Smooth muscle cell (in vitro differentiated cells): ENCODE measurements at regions not wholly inside any gene's neighbourhood (a gene's known extent, or its start where the extent isn't known, plus 50 kb on each side); places are given as distances from the start of the nearest gene placed in this dataset.

Source experiments
- DNase-seq: peaks from one replicate; lab custom pipeline; 2025; ENCODE audit not compliant: unreplicated experiment; lab: John Stamatoyannopoulos, UW
- H2AFZ ChIP-seq: fragments of 200-600 bp; sonication (generic); 2 replicates; pipeline ENCODE4 v1.6.0; 2016; ENCODE audit warnings: antibody characterized with exemption, low read depth, mild to moderate bottlenecking
- H3F3A ChIP-seq: fragments of 200-600 bp; sonication (generic); 2 replicates; pipeline ENCODE4 v1.6.0; 2017; ENCODE audit warnings: antibody characterized with exemption, low read depth
- H3K27ac ChIP-seq: fragments of 200-600 bp; sonication (generic); 2 replicates; pipeline ENCODE4 v1.5.1; 2016; ENCODE audit warnings: low read depth, mild to moderate bottlenecking
- H3K27me3 ChIP-seq: fragments of 200-600 bp; sonication (generic); 2 replicates; pipeline ENCODE4 v1.6.1; 2016; ENCODE audit warnings: low read depth, mild to moderate bottlenecking
- H3K36me3 ChIP-seq: fragments of 200-600 bp; sonication (generic); 2 replicates; pipeline ENCODE4 v1.5.1; 2016; ENCODE audit warnings: low read depth
- H3K4me1 ChIP-seq: fragments of 200-600 bp; sonication (generic); 2 replicates; pipeline ENCODE4 v1.5.1; 2016; ENCODE audit warnings: low read depth
- H3K4me2 ChIP-seq: fragments of 200-600 bp; sonication (generic); 2 replicates; pipeline ENCODE4 v1.6.0; 2016; ENCODE audit warnings: mild to moderate bottlenecking
- H3K4me3 ChIP-seq: fragments of 200-600 bp; sonication (generic); 2 replicates; pipeline ENCODE4 v1.5.1; 2016; ENCODE audit warnings: mild to moderate bottlenecking
- H3K79me2 ChIP-seq: fragments of 200-600 bp; sonication (generic); 2 replicates; pipeline ENCODE4 v1.6.0; 2016; ENCODE audit warnings: low read depth, mild to moderate bottlenecking
- H3K9ac ChIP-seq: fragments of 200-600 bp; sonication (generic); 2 replicates; pipeline ENCODE4 v1.6.0; 2016; ENCODE audit warnings: low read depth
- H3K9me3 ChIP-seq: fragments of 200-600 bp; sonication (generic); replicated peaks from 2 replicates; pipeline ENCODE4 v1.5.1; 2016; ENCODE audit warnings: low read depth
- H4K20me1 ChIP-seq: fragments of 200-600 bp; sonication (generic); 2 replicates; pipeline ENCODE4 v1.6.0; 2016; ENCODE audit warnings: low read depth
- whole genome bisulfite sequencing: methylation state at CpG from one replicate; pipeline ENCODE4 v1.1.7; 2016; ENCODE audit warnings: low lambda C conversion rate; 5-methylcytosine and 5-hydroxymethylcytosine counted together
- TF ChIP-seq, protein P1 (sequence below): fragments of 200-600 bp; sonication (generic); IDR thresholded peaks from 2 replicates; pipeline ENCODE4 v1.5.1; 2017; ENCODE audit warnings: borderline replicate concordance, mild to moderate bottlenecking, antibody characterized with exemption; ENCODE audit not compliant: insufficient read depth, poor library complexity, severe bottlenecking

DNA sequence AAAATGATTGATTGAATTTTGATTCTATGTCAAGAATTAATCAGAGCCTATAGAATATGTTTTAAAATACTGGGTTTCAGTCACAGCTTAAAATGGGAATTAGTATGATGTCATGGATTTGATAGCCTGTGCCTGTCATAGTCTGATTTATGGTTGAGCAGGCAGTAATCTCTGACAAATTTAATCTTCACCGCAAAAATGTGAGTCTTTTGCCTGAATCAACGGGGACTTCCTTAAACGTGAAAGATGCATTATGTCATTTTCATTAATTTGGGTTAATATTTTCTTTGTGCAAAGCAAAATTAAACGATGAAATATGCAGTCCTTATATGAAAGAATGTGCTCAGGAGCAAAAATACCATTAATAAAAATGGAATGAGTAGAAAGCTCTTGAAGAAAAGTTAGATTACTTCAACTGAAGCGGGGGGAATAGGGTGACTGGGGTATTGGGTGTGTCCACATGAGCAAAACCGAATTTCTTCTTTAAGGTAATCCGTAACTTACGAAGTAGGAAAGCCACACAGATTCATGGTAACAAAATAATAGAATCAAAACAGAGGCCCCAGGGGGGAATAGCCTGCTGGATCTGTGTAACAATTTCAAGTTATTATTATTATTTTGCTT lies 339.6 kb upstream of the NOX3 start:
- H3K9ac ChIP-seq, result no peak overlapping the region
- H3K27ac ChIP-seq, result no peak overlapping the region
- no peak overlapping the region for H3K4me2 ChIP-seq
- no peaks in the 10 kb centered on the region for H3K36me3 ChIP-seq
- H4K20me1 ChIP-seq, result no peaks in the 10 kb centered on the region
- no peak overlapping the region for H3K4me3 ChIP-seq
- WGBS, result 89% methylated on average over 8 of the region's 8 CpGs
- no peaks in the 10 kb centered on the region for H3K4me1 ChIP-seq
- no peak overlapping the region for H2AFZ ChIP-seq
- H3K9me3 ChIP-seq, result no peaks in the 10 kb centered on the region
- TF ChIP-seq, protein P1, sequence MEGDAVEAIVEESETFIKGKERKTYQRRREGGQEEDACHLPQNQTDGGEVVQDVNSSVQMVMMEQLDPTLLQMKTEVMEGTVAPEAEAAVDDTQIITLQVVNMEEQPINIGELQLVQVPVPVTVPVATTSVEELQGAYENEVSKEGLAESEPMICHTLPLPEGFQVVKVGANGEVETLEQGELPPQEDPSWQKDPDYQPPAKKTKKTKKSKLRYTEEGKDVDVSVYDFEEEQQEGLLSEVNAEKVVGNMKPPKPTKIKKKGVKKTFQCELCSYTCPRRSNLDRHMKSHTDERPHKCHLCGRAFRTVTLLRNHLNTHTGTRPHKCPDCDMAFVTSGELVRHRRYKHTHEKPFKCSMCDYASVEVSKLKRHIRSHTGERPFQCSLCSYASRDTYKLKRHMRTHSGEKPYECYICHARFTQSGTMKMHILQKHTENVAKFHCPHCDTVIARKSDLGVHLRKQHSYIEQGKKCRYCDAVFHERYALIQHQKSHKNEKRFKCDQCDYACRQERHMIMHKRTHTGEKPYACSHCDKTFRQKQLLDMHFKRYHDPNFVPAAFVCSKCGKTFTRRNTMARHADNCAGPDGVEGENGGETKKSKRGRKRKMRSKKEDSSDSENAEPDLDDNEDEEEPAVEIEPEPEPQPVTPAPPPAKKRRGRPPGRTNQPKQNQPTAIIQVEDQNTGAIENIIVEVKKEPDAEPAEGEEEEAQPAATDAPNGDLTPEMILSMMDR, result no peak
- H3K79me2 ChIP-seq, result no peaks in the 10 kb centered on the region
- DNase-seq, result no peak
- no peaks in the 10 kb centered on the region for H3K27me3 ChIP-seq
- H3F3A ChIP-seq, result no peaks in the 10 kb centered on the region

DNA sequence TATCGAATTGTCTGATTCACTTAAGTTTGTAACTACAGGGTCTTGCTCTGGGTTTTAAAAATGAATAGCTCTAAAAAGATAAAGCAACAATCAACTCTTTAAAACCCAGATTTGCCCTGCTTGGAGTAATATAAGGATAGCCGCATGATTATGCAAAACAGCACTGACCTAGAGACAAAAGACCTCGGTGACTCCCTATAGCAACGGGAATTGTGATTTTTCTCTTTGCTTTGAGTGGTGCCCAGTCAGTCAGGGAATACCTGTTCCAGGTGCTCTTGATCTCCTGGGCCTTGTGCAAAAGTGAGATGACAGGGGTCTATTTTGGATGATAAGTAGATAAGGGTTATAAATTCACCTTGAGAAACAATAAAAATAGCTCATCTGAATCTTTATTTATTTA lies 336.3 kb upstream of the NOX3 start:
- no peaks in the 10 kb centered on the region for H3K79me2 ChIP-seq
- no peaks in the 10 kb centered on the region for H3K36me3 ChIP-seq
- H2AFZ ChIP-seq, result no peak overlapping the region
- no peaks in the 10 kb centered on the region for H3K27me3 ChIP-seq
- no peaks in the 10 kb centered on the region for H3K4me1 ChIP-seq
- no peaks in the 10 kb centered on the region for H3K9me3 ChIP-seq
- no peak overlapping the region for H3K4me2 ChIP-seq
- no peak overlapping the region for H3K9ac ChIP-seq
- no peaks in the 10 kb centered on the region for H4K20me1 ChIP-seq
- H3F3A ChIP-seq, result no peaks in the 10 kb centered on the region
- TF ChIP-seq, protein P1, result no peak
- no peak overlapping the region for H3K27ac ChIP-seq
- 83% methylated on average over 4 of the region's 4 CpGs for WGBS
- DNase-seq, result no peak
- no peak overlapping the region for H3K4me3 ChIP-seq

DNA sequence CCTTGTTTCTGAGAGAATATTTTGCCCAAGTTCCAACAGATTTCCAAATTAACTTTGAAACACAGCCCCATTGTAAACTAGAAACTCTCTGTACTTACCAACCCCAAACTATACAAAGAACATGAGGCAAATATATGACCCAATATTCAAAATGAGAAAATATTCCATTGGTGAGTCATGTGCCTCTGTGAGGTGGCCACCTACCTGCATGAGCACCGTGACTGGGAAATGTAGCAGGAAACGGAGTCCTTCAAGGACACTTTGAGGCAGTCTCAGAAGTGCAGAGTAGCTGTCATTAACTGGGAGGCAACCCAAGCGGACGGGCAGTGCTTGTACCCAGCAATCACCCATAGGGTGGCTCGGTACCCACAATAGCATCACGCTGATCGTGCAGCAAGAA lies 335.5 kb upstream of the NOX3 start:
- no peak overlapping the region for H3K9ac ChIP-seq
- H3K27ac ChIP-seq, result no peak overlapping the region
- no peaks in the 10 kb centered on the region for H3K79me2 ChIP-seq
- WGBS, result 79% methylated on average over 7 of the region's 7 CpGs
- DNase-seq, result no peak
- no peaks in the 10 kb centered on the region for H3K36me3 ChIP-seq
- TF ChIP-seq, protein P1, result no peak
- H4K20me1 ChIP-seq, result no peaks in the 10 kb centered on the region
- no peak overlapping the region for H3K4me2 ChIP-seq
- no peaks in the 10 kb centered on the region for H3K27me3 ChIP-seq
- H3K4me1 ChIP-seq, result no peaks in the 10 kb centered on the region
- H2AFZ ChIP-seq, result no peak overlapping the region
- H3K9me3 ChIP-seq, result no peaks in the 10 kb centered on the region
- H3K4me3 ChIP-seq, result no peak overlapping the region
- H3F3A ChIP-seq, result no peaks in the 10 kb centered on the region

DNA sequence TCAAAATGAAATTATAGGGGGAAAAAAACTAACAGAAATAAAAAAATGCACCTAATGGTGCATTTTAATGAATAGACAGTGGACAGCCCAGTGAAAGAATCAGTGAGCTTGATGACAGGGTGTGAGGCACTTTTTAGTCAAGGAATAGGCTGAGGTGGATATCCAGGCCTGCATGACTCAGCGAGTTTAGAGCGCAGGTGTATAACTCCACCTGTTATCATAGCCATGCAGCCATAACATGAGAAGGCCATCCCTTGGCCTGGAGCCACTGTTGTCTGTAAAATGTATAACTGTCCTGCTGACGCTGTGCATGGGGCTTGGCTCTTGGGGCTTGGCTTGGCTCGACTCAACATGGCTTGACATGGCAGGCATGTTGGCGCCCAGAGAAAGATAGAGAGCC lies 331.5 kb upstream of the NOX3 start:
- Histone ChIP-seq H4K20me1 (no peaks in the 10 kb centered on the region), H3K27ac (no peak overlapping the region), H3F3A (no peaks in the 10 kb centered on the region), H3K9me3 (no peaks in the 10 kb centered on the region), H3K79me2 (no peaks in the 10 kb centered on the region), H2AFZ (no peak overlapping the region), H3K4me1 (no peaks in the 10 kb centered on the region), H3K4me2 (no peak overlapping the region), H3K27me3 (no peaks in the 10 kb centered on the region), H3K36me3 (no peaks in the 10 kb centered on the region), H3K4me3 (no peak overlapping the region), H3K9ac (no peak overlapping the region)
- no peak for DNase-seq
- TF ChIP-seq, protein P1, result no peak
- 94% methylated on average over 5 of the region's 5 CpGs for WGBS
